GM19099 (cell line): ENCODE measurements at regions not wholly inside any gene's neighbourhood (a gene's known extent, or its start where the extent isn't known, plus 50 kb on each side); places are given as distances from the start of the nearest gene placed in this dataset.

Experiments
- POLR2A ChIP-seq: IDR thresholded peaks from 3 replicates; pipeline ENCODE4 v1.6.1; 2011; ENCODE audit warnings: low read depth; ENCODE audit not compliant: insufficient read length; ENCODE audit errors: extremely low read depth

DNA sequence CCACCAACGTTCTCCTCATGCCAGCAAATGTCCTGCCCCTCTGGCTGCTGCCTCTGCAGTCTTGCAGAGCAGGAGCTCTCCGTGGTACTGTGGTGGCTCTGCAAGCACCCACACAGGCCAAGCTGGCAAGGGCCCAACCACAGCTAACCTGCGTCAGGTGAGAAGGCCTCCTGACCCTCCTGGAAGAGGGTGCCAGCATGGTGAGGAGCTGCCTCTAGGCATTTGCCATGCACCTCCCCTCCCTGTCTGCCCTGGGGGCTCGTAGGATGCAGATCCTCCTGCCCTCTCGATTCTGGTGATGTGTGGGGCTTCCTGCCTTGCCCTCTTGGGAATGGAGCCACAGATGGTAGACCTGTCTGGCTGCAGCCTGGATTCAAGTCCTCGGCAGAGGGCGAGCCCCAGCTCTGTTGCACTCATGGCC is 1408.8 kb downstream of the TBC1D22A start:
- no peak for TF ChIP-seq POLR2A

DNA sequence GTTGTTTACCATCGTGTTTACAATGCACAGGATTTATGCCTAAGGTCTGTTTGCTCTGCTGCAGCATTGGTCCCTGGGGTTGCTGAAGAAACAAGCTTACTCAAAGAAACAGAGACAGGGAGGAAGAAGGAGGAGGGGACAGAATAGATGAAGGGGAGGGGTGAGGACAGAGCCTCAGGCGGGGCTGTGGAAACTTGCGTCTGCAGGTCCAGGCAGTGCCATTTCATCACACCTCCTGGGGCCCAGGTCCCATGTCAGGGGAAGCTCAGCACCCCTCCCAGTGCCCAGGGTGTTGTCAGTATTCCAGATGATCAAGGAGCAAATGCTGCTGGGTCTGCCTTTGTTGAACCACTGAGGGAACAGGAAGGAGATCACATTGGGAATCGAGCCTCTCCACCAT is 1406.8 kb downstream of the TBC1D22A start:
- no peak for TF ChIP-seq POLR2A

- TF ChIP-seq POLR2A: no peak
Observed at GRCh38 chr22:48167238-48167637, 1404.8 kb downstream of the TBC1D22A start.

DNA sequence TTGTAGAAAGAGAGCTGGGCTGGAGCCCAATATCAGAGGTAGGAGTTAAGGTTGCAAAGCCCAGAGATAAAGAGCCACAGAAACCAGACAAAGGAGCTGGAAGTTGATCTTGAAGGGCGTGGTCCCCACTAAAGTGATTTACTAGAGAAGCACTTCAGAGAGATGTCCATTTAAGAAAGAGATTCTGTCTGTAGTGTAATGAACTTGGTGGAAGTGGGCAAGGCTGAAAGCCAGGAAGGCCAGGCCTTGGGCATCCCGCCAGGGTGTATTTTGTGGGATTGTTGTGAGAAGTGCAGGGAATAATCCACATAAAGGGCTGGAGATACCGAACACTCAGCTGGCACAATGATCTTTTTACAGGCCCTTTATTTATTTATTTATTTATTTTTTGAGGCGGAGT is 1398.8 kb downstream of the TBC1D22A start:
- no peak for TF ChIP-seq POLR2A

DNA sequence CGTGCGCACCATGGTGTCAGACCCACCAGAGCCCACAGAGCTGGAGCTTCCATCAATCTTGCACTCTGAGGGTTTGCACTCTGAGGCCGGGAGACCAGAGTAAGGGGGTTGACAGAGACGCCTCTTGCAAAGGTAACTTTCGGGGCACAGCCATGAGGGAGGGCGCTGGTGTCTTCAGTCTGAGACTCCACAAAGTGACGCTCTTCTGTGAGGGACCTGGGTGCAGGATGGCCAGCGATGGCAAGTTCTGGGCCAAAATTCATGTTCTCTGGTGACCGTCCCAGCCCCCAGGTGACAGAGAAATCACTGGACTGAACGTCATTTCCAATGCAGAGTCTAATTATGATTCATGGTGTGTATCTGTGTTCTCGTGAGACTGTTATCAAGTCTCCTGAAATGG is 1395.2 kb downstream of the TBC1D22A start:
- no peak for TF ChIP-seq POLR2A

- TF ChIP-seq POLR2A: no peak
Observed at GRCh38 chr22:48156603-48157355, 1394.3 kb downstream of the TBC1D22A start.

GRCh38 chr22:48155446-48155845 is 1393.0 kb downstream of the TBC1D22A start:
- no peak for TF ChIP-seq POLR2A

DNA sequence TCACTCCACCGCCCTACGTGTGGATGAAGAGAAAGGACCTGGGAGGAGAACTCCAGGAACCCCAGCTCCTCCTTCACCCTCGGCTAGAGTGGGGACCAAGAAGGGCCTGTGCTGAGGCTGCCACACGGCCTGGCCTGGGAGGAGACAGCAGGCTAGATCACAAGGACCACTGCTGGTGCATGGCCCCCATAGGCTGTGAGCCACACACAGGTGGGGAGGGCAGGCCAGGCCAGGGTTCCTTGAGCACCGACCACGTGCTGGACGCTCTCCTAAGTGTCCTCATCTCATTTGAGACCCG is 1392.4 kb downstream of the TBC1D22A start:
- TF ChIP-seq POLR2A: no peak

- no peak for TF ChIP-seq POLR2A
Observed at GRCh38 chr22:48154169-48154942, 1391.9 kb downstream of the TBC1D22A start.

DNA sequence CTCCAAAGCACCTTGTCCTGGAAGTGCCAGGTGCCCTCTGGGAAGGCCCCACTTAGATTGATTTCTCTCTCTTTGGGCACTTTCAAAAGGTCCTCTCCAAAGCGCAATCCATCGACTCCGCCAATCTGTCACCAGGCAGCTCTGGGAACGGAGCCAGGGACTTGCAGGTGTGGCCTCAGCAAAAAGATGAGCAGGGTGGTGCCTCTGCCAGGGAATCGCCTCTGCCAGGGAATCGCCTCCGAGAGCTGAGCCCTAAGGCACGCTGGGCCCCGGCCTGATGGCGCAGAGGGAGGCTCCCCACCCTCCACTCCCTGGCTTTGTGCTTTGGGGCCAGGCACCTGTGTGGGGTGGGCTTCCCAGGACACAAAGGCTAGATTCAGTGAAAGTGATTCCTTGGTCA is 1391.3 kb downstream of the TBC1D22A start:
- no peak for TF ChIP-seq POLR2A

- TF ChIP-seq POLR2A: no peak
Observed at GRCh38 chr22:48152916-48153315, 1390.5 kb downstream of the TBC1D22A start.

DNA sequence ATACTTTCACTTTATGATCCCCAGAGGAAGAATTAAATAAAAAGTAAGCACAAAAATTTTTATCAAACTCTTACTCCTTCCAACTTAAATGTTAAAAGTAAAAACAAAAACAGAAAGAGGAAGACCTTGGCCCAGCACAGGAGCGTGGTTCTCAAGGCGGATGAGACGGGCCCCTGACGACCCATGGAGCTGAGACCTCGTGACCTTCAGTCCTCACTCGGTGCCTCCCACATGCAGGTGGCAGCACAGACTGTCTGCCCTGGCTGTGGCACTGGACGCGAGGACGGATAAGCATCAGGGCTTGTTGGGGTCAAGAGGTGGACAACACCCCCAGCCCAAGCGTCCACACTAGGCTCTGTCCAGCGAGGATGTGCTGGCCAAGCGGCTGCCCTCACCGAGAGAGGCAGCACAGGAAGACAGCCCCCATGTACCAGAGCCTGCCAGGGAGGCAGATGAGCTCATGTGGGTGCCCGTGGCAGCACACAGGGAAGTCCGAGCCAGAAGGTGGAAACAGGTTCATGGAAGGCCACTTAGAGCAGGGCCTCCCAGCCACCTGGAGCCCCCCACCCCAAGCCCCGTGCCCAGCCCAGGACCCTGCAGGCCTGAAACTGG is 1389.8 kb downstream of the TBC1D22A start:
- TF ChIP-seq POLR2A: no peak

- no peak for TF ChIP-seq POLR2A
Observed at GRCh38 chr22:48151641-48152040, 1389.2 kb downstream of the TBC1D22A start.

DNA sequence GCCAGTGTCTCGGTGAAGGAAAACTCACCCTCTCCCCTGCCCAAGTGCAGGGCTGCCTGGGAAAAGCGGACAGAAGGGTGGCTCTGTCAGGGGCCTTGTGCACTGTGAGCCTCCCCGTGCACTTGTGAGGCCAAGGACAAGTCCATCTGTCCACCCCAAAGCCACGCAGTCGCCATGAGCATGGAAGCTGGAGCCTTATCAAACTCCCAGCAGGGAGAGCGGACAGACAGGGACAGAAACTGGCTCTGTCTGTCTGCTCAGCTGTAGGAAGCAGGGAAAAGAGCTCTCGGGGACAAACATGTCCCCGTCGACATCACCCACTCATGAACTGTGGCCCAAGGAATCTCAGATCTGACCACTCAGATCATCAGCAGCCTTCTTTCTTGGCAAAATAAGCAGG is 1385.4 kb downstream of the TBC1D22A start:
- no peak for TF ChIP-seq POLR2A

DNA sequence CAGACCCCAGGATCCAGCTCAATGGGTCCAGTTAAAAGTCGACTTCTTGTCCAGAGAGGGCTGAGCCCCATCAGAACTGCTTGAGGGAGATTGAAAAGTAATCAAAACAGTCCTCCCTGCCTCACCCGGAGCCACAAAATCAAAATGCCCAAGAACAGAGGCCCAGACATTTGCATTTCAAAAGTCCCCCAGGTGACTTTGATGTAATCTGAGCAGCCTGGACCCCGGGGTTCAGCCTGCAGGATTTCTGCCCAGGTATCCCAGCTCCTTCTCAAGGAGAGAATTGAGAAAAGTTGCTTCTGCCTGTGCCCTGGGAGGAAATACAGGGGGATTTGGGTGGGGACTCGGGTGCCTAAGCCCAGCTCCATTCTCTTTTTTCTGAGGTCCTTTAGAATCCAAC is 1385.0 kb downstream of the TBC1D22A start:
- no peak for TF ChIP-seq POLR2A

DNA sequence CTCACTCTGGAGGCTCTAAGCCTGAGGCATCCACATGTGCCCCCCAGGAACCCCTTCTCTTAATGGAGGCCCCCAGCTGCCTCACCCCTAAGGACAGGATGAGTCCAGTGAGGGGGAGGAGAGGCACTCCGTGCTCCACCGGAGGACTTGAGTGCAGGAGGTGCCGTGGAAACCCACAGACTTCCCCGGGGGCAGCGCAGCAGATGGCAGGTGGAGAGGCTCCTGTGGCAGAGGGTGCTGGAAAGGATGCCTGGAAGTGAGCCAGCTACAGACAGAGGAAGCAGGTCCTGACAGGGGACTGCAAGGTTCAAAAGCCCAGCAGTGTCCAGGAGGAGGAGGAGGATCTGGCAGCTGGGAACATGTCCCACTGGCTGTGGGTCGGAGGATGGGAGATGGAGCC is 1384.0 kb downstream of the TBC1D22A start:
- no peak for TF ChIP-seq POLR2A

DNA sequence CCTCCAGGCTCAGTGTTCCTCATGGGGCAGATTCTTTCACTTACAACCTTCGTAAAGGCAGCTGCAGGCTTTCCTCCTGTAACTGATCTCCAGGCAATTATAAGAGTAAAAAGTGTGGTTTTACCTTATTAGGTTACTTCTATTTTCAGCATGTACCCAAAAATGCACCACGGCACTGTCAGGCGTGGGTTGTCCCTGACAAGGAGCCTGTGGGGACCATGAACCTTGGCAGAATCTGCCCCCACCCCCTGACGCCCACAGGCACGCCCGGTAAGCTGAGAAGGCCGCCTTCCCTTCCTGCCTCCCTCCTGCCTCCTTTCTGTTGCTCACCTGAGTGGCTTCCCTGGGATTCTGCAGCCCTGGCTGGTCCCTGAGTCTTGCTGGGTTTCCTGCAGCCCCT is 1383.3 kb downstream of the TBC1D22A start:
- TF ChIP-seq POLR2A: no peak

- no peak for TF ChIP-seq POLR2A
Observed at GRCh38 chr22:48144318-48144717, 1381.9 kb downstream of the TBC1D22A start.
